SJSA1 (cell line): ENCODE measurements at regions not wholly inside any gene's neighbourhood (a gene's known extent, or its start where the extent isn't known, plus 50 kb on each side); places are given as distances from the start of the nearest gene placed in this dataset.
A peak's percentile ranks its signal among the peaks of the same experiment; 100 is the strongest.

Experiments used
- DNase-seq, 2 experiments: peaks; one replicate each; pipeline ENCODE4 v3.0.0-alpha.2; 2015 to 2020; ENCODE audit warnings: low spot score in 2 of 2, low read depth in 1 of 2
- H3K27ac ChIP-seq: fragments of 250-450 bp; sonication (Bioruptor Pico); 2 replicates; pipeline ENCODE4 v1.5.1; 2020; ENCODE audit warnings: mild to moderate bottlenecking, moderate library complexity
- H3K27me3 ChIP-seq: fragments of 250-450 bp; sonication (Bioruptor Pico); replicated peaks from 2 replicates; pipeline ENCODE4 v1.5.1; 2020; ENCODE audit warnings: mild to moderate bottlenecking, moderate library complexity
- H3K36me3 ChIP-seq: fragments of 250-450 bp; sonication (Bioruptor Pico); 2 replicates; pipeline ENCODE4 v1.5.1; 2020; ENCODE audit warnings: mild to moderate bottlenecking
- H3K4me1 ChIP-seq: fragments of 250-450 bp; sonication (Bioruptor Pico); replicated peaks from 2 replicates; pipeline ENCODE4 v1.6.1; 2021; ENCODE audit warnings: mild to moderate bottlenecking
- H3K4me3 ChIP-seq: fragments of 250-450 bp; sonication (Bioruptor Pico); 2 replicates; pipeline ENCODE4 v1.5.1; 2020; ENCODE audit warnings: mild to moderate bottlenecking
- H3K9me3 ChIP-seq: fragments of 250-450 bp; sonication (Bioruptor Pico); replicated peaks from 2 replicates; pipeline ENCODE4 v1.5.1; 2020; ENCODE audit warnings: mild to moderate bottlenecking

GRCh38 chr1:116260621-116261020 is 112.4 kb upstream of the ATP1A1 start:
- DNase-seq: no peak
- H3K4me3 ChIP-seq: no peak overlapping the region
- peak overlapping the region; percentile 63 for H3K27ac ChIP-seq
- H3K36me3 ChIP-seq: no peaks in the 10 kb centered on the region
- H3K9me3 ChIP-seq: no peaks in the 10 kb centered on the region
- H3K27me3 ChIP-seq: peaks cover 3% of the 10 kb centered on the region
- peaks cover 26% of the 10 kb centered on the region for H3K4me1 ChIP-seq

DNA sequence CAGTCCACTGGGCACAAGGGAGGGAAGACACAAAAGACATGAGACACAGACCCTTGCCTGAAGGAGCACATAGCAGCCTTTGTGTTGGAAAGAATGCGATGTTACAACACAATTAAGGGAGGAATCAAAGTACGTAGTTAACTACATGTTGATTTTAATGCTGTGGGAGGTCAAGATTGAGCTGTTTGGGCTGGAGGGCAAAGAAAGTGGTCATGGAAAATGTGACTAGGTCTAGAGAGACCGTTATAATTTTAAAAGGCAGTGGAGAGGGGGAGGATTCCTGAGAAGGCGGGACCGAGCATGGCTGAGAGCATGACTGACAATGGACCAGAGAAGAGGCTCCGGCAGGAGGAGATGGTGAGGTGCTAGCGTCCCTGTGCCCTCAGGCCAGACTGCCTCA is 111.8 kb upstream of the ATP1A1 start:
- peaks cover 3% of the 10 kb centered on the region for H3K27me3 ChIP-seq
- peak overlapping the region; percentile 63 for H3K27ac ChIP-seq
- H3K4me3 ChIP-seq: no peak overlapping the region
- H3K9me3 ChIP-seq: no peaks in the 10 kb centered on the region
- peak in 1 of 2 experiments; percentile 63 for DNase-seq
- peaks cover 26% of the 10 kb centered on the region for H3K4me1 ChIP-seq
- H3K36me3 ChIP-seq: no peaks in the 10 kb centered on the region

DNA sequence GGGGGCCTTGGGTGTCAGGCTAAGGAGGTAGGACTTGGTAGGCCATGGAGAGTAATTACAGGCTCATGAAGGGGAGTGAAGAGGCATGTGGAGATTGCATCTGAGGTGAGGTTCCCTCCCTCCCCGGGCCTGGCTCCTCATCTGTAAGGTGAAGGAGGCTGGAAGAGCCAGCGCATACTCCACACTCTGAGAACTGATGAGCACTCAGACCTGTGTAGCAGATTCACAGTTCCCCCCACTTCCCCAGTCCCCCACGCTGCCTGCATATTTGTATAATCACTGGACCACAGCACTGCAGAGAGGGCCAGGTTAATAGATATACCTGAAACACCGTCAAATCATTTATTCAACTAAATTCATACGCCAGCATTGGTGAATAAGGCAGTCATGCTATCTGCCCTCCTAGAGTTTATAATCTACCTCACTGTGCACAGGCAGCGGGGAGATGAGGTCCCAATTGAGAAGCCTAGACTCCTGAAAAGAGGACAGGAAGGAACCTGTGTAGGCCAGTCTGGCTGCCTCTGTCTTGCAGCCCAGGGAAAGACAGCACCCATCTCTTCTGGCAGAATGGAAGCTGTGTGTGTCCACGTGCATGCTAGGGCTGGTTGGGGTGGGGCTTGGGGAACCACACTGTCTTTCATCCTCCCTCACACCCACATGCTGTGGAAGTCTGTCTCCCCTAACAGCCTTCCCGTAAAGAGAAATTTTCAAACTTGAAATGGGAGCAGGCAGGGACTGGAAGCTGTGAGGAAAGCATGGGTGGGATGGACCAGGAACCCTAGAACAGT is 110.6 kb upstream of the ATP1A1 start:
- H3K4me1 ChIP-seq: peaks cover 26% of the 10 kb centered on the region
- no peaks in the 10 kb centered on the region for H3K9me3 ChIP-seq
- H3K36me3 ChIP-seq: no peaks in the 10 kb centered on the region
- peaks cover 3% of the 10 kb centered on the region for H3K27me3 ChIP-seq
- DNase-seq: no peak
- H3K27ac ChIP-seq: no peak overlapping the region
- H3K4me3 ChIP-seq: no peak overlapping the region

DNA sequence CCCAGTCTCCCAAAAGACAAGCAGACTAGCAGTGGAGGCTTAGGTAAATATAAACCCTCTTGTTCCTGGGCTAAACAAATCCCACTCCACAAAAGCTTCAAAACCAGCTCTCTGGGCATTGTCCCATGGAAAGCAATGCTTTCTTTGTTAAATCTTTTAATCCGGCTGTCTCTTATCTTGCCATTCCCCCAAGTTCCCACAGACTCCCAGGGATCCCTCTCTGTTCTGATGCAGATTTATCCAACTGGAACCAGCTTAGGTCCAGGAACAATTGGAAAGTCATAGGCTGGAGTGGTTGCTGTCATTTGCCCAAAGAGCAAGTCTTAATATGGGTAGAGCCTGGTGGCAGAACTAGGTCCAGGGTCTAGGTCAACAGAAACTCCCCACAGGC is 110.1 kb upstream of the ATP1A1 start:
- Histone ChIP-seq H3K36me3 (no peaks in the 10 kb centered on the region), H3K9me3 (no peaks in the 10 kb centered on the region), H3K4me1 (peaks cover 26% of the 10 kb centered on the region), H3K27ac (no peak overlapping the region), H3K4me3 (no peak overlapping the region), H3K27me3 (peaks cover 3% of the 10 kb centered on the region)
- no peak for DNase-seq

- no peak for DNase-seq
- no peaks in the 10 kb centered on the region for H3K36me3 ChIP-seq
- peaks cover 8% of the 10 kb centered on the region for H3K4me1 ChIP-seq
- H3K9me3 ChIP-seq: no peaks in the 10 kb centered on the region
- H3K4me3 ChIP-seq: no peak overlapping the region
- no peak overlapping the region for H3K27ac ChIP-seq
- H3K27me3 ChIP-seq: peaks cover 3% of the 10 kb centered on the region
Observed at GRCh38 chr1:116265931-116266863, 106.8 kb upstream of the ATP1A1 start.

DNA sequence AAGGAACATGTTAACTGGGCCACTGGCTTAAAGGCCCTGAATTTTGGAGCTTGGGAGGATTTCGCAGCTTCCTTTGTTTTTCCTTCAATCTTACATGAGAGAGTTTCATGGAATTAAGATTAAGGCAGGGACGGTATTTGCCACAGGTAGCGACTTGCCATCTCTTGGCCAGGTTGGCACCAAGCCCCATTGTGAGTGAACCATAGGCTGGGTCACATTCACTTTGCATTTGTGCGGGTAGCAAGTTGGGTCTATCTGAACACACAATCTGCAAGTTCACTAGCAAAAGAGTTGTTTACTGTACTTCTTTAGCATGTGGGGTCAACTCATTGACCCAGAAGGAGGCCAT is 106.2 kb upstream of the ATP1A1 start:
- Histone ChIP-seq H3K4me1 (peaks cover 2% of the 10 kb centered on the region), H3K4me3 (no peak overlapping the region), H3K27me3 (peaks cover 3% of the 10 kb centered on the region), H3K9me3 (no peaks in the 10 kb centered on the region), H3K36me3 (no peaks in the 10 kb centered on the region), H3K27ac (no peak overlapping the region)
- DNase-seq: no peak

- no peaks in the 10 kb centered on the region for H3K36me3 ChIP-seq
- DNase-seq: no peak
- no peaks in the 10 kb centered on the region for H3K4me1 ChIP-seq
- H3K27me3 ChIP-seq: peaks cover 6% of the 10 kb centered on the region
- H3K4me3 ChIP-seq: no peak overlapping the region
- no peaks in the 10 kb centered on the region for H3K9me3 ChIP-seq
- no peak overlapping the region for H3K27ac ChIP-seq
Observed at GRCh38 chr1:116268211-116268610, 104.8 kb upstream of the ATP1A1 start.

DNA sequence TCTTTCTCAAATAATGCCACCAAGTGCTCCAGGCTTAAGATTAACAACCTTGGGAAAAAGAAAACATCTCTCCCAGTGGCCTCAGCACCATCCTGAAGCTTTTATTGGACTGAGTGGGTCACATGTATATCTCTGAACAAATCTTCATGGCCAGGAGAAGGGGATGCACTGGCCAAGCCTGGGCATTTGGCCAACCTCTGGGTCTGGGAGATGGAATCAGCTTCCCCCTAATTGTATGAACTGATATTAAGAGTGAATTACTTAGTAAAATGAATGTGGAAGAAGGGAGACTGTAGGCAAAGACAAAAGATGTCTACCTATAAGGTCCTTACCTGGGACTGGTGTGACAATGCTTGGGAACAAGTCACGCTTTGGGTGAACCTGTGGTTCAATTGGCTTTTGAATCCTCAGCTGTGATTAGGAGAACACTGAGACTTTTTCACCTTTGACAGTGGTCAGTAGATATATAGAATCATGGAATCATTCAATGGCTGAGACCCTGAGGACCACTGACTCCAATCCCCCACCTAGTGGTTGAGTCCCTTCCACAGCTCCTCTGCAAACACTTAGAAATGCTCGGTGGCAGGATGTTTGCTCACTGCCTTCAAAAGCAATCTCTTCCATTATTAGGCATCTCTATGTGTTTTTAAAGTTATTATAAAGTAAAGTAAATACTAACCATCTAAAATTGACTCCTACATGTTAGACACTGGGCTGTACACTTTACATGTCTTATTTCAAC is 102.6 kb upstream of the ATP1A1 start:
- no peak for DNase-seq
- no peaks in the 10 kb centered on the region for H3K9me3 ChIP-seq
- no peaks in the 10 kb centered on the region for H3K4me1 ChIP-seq
- no peak overlapping the region for H3K27ac ChIP-seq
- no peak overlapping the region for H3K4me3 ChIP-seq
- peaks cover 3% of the 10 kb centered on the region; the same call in 1 of the 2 replicates for H3K27me3 ChIP-seq
- H3K36me3 ChIP-seq: no peaks in the 10 kb centered on the region

- DNase-seq: no peak
- H3K4me1 ChIP-seq: no peaks in the 10 kb centered on the region
- no peaks in the 10 kb centered on the region for H3K9me3 ChIP-seq
- no peak overlapping the region for H3K27ac ChIP-seq
- H3K27me3 ChIP-seq: peaks cover 3% of the 10 kb centered on the region; the same call in 1 of the 2 replicates
- H3K4me3 ChIP-seq: no peak overlapping the region
- no peaks in the 10 kb centered on the region for H3K36me3 ChIP-seq
Observed at GRCh38 chr1:116273042-116273783, 99.8 kb upstream of the ATP1A1 start.

DNA sequence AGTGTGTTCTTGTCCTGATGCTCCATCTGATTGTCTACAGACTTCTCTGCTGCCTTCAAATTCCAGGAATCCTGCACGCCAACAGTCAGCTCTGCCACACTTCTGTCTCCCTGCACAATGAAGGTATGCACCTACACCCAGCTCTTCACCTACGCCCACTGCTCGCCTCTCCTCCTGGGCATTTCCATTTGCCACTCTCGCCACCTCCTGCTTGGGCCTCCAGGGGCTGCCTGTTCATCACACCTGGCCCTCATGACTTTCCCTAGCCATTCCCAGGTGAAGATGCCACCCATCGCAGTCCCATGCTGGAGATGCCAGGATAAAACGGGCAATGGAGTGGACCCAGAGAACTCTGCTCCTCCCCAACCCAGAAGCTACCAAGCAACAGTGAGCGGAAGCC is 96.5 kb upstream of the ATP1A1 start:
- Histone ChIP-seq H3K27ac (no peak overlapping the region), H3K27me3 (peaks cover 3% of the 10 kb centered on the region; the same call in 1 of the 2 replicates), H3K4me3 (no peak overlapping the region), H3K9me3 (no peaks in the 10 kb centered on the region), H3K36me3 (no peaks in the 10 kb centered on the region), H3K4me1 (no peaks in the 10 kb centered on the region)
- no peak for DNase-seq

GRCh38 chr1:116277840-116278540 is 95.1 kb upstream of the ATP1A1 start:
- no peaks in the 10 kb centered on the region for H3K36me3 ChIP-seq
- H3K27ac ChIP-seq: no peak overlapping the region
- DNase-seq: no peak
- H3K9me3 ChIP-seq: no peaks in the 10 kb centered on the region
- no peaks in the 10 kb centered on the region for H3K4me1 ChIP-seq
- H3K4me3 ChIP-seq: no peak overlapping the region
- no peaks in the 10 kb centered on the region for H3K27me3 ChIP-seq

DNA sequence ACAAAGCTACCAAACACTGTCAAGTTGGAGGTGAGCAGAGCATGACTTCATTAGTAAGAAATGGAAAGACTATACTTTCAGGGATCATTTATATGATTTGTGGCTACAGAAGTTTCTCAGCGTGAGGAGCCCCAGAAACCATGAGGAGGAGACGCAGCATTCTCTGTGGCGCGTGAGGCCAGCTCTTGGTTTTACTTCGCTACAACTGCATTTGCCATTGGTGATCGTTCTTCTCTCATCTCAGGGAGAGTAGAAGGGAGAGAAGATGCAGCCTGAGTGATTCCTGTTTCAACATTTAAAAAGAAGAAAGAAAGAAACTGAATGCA is 94.5 kb upstream of the ATP1A1 start:
- Histone ChIP-seq H3K4me1 (no peaks in the 10 kb centered on the region), H3K36me3 (no peaks in the 10 kb centered on the region), H3K9me3 (no peaks in the 10 kb centered on the region), H3K4me3 (no peak overlapping the region), H3K27me3 (no peaks in the 10 kb centered on the region), H3K27ac (no peak overlapping the region)
- DNase-seq: no peak

DNA sequence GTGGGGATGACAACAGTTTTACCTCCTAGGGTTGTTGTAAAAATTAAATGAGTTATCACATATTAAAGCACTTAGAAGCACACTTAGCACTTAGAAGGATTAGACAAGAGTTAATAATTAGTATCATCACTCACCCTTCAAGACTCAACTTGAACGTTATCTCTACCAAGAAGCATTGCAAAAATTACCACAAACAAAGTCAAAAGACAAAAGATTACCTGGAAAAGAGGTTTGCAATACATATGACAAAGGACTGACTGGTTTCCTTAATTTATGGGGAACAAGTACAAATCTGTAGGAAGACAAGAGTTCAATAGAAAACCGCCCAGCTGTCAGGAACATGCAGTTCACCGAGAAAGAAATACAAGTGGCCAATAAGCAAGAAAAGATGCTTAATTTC is 93.3 kb upstream of the ATP1A1 start:
- DNase-seq: no peak
- Histone ChIP-seq H3K27me3 (no peaks in the 10 kb centered on the region), H3K36me3 (no peaks in the 10 kb centered on the region), H3K27ac (no peak overlapping the region), H3K9me3 (no peaks in the 10 kb centered on the region), H3K4me3 (no peak overlapping the region), H3K4me1 (no peaks in the 10 kb centered on the region)
